Neuronal stem cell (in vitro differentiated cells): ENCODE measurements at regions not wholly inside any gene's neighbourhood (a gene's known extent, or its start where the extent isn't known, plus 50 kb on each side); places are given as distances from the start of the nearest gene placed in this dataset.
A peak's percentile ranks its signal among the peaks of the same experiment; 100 is the strongest.

Experiments used
- DNase-seq: peaks from one replicate; pipeline ENCODE4 v3.0.0-alpha.2; 2013; ENCODE audit warnings: low spot score
- H2AFZ ChIP-seq: one replicate; pipeline ENCODE4 v1.6.1; 2013; ENCODE audit warnings: mild to moderate bottlenecking, low read length, inconsistent platforms
- H2AK5ac ChIP-seq: 2 replicates; pipeline ENCODE4 v1.6.1; 2013; ENCODE audit warnings: low read depth, mild to moderate bottlenecking, inconsistent platforms, low read length, moderate library complexity, mixed read lengths
- H2BK120ac ChIP-seq: 2 replicates; pipeline ENCODE4 v1.6.1; 2013; ENCODE audit warnings: low read depth, mild to moderate bottlenecking, inconsistent platforms, low read length, moderate library complexity, mixed read lengths
- H2BK12ac ChIP-seq: one replicate; pipeline ENCODE4 v1.6.1; 2013; ENCODE audit warnings: low read length, inconsistent platforms
- H2BK15ac ChIP-seq: 2 replicates; pipeline ENCODE4 v1.6.1; 2013; ENCODE audit warnings: mild to moderate bottlenecking, low read length, inconsistent platforms, mixed read lengths
- H2BK5ac ChIP-seq: one replicate; pipeline ENCODE4 v1.6.1; 2013; ENCODE audit warnings: inconsistent platforms, mild to moderate bottlenecking, low read length, moderate library complexity
- H3K14ac ChIP-seq: one replicate; pipeline ENCODE4 v1.6.1; 2013; ENCODE audit warnings: low read length, inconsistent platforms
- H3K18ac ChIP-seq: 2 replicates; pipeline ENCODE4 v1.6.1; 2013; ENCODE audit warnings: low read length, inconsistent platforms
- H3K23ac ChIP-seq: 2 replicates; pipeline ENCODE4 v1.6.1; 2013; ENCODE audit warnings: low read depth, mild to moderate bottlenecking, mixed read lengths, low read length, inconsistent platforms; ENCODE audit not compliant: poor library complexity
- H3K27ac ChIP-seq: replicated peaks from 3 replicates; pipeline ENCODE4 v1.5.1; 2013; ENCODE audit warnings: low read length, inconsistent platforms
- H3K27me3 ChIP-seq, 3 experiments: 2 replicates each; pipeline ENCODE4 v1.6.1; 2013; ENCODE audit warnings: low read length in 3 of 3, mild to moderate bottlenecking in 2 of 3, inconsistent platforms in 1 of 3, low read depth in 1 of 3, mixed read lengths in 1 of 3, moderate library complexity in 1 of 3; ENCODE audit not compliant: control insufficient read depth in 3 of 3, insufficient read depth in 3 of 3
- H3K36me3 ChIP-seq, 2 donors: replicated peaks in 1 of 2; 2 replicates each; pipeline ENCODE4 v1.6.1; 2013; ENCODE audit warnings: low read length in 2 of 2; ENCODE audit not compliant: control insufficient read depth in 2 of 2, insufficient read depth in 2 of 2
- H3K4ac ChIP-seq: 2 replicates; pipeline ENCODE4 v1.6.1; 2013; ENCODE audit warnings: inconsistent platforms, mild to moderate bottlenecking, low read length, moderate library complexity
- H3K4me1 ChIP-seq, 2 donors: 1 replicate in 1 of 2; 2 replicates in 1 of 2; pipeline ENCODE4 v1.6.1; 2013; ENCODE audit warnings: low read length in 2 of 2, low read depth in 1 of 2; ENCODE audit not compliant: control insufficient read depth in 2 of 2, insufficient read depth in 1 of 2
- H3K4me2 ChIP-seq: one replicate; pipeline ENCODE4 v1.6.1; 2013; ENCODE audit warnings: mild to moderate bottlenecking, low read length, inconsistent platforms; ENCODE audit not compliant: insufficient read depth, poor library complexity, severe bottlenecking
- H3K4me3 ChIP-seq, 2 donors: 2 replicates each; pipeline ENCODE4 v1.5.1; 2013; ENCODE audit warnings: low read length in 2 of 2, mild to moderate bottlenecking in 2 of 2, inconsistent platforms in 1 of 2, moderate library complexity in 1 of 2
- H3K79me1 ChIP-seq: one replicate; pipeline ENCODE4 v1.6.1; 2013; ENCODE audit warnings: low read depth, mild to moderate bottlenecking, inconsistent platforms, low read length, moderate library complexity
- H3K9ac ChIP-seq: one replicate; pipeline ENCODE4 v1.6.1; 2013; ENCODE audit warnings: mild to moderate bottlenecking, low read depth, low read length, inconsistent platforms; ENCODE audit not compliant: poor library complexity
- H3K9me3 ChIP-seq, 2 donors: replicated peaks in 1 of 2; 2 replicates each; pipeline versions ENCODE3 to v1.6.1; 2013; ENCODE audit warnings: low read length in 2 of 2, mild to moderate bottlenecking in 2 of 2, inconsistent platforms in 1 of 2, low read depth in 1 of 2, mixed read lengths in 1 of 2, moderate library complexity in 1 of 2; ENCODE audit not compliant: control insufficient read depth in 2 of 2, insufficient read depth in 1 of 2
- H4K8ac ChIP-seq: one replicate; pipeline ENCODE4 v1.6.1; 2013; ENCODE audit warnings: low read depth, mild to moderate bottlenecking, inconsistent platforms, low read length, moderate library complexity
- H4K91ac ChIP-seq: one replicate; pipeline ENCODE4 v1.6.1; 2013; ENCODE audit warnings: low read length, low read depth, mild to moderate bottlenecking, inconsistent platforms; ENCODE audit not compliant: poor library complexity
- WGBS, 2 donors: extraction: QIAGEN DNeasy Blood & Tissue Kit; methylation state at CpG; one replicate each; pipeline ENCODE4 v1.1.7; 2013; ENCODE audit warnings: missing lambda C conversion rate in 2 of 2, mixed read lengths in 1 of 2; ENCODE audit not compliant: insufficient read length in 2 of 2, insufficient replicate concordance in 1 of 2; ENCODE audit errors: extremely low coverage in 2 of 2; 5-methylcytosine and 5-hydroxymethylcytosine counted together

GRCh38 chr9:134536101-134536900, 105.3 kb upstream of the COL5A1 start:
- no peak for DNase-seq
- WGBS, 2 donors = no CpG with 5 or more reads among the region's 22 CpGs
- Histone ChIP-seq H3K4me2 (no peak overlapping the region), H2BK5ac (no peak overlapping the region), H3K9me3 (peaks cover 0 to under 1% of the 10 kb centered on the region in 2 donors), H3K23ac (no peak overlapping the region), H2AK5ac (peak overlapping the region; percentile 66), H3K4me3 (no peak overlapping the region), H2AFZ (no peak overlapping the region), H3K27ac (no peak overlapping the region), H3K9ac (no peak overlapping the region), H3K4ac (no peak overlapping the region), H3K18ac (no peak overlapping the region), H3K79me1 (no peaks in the 10 kb centered on the region), H3K14ac (no peak overlapping the region), H3K4me1 (peaks cover 0 to 5% of the 10 kb centered on the region in 2 donors), H3K36me3 (no peaks in the 10 kb centered on the region), H3K27me3 (no peaks in the 10 kb centered on the region), H4K8ac (no peak overlapping the region), H2BK15ac (no peak overlapping the region), H4K91ac (no peak overlapping the region), H2BK12ac (no peak overlapping the region), H2BK120ac (no peak overlapping the region)

- no peak overlapping the region for H3K27ac ChIP-seq
- peak overlapping the region; percentile 62 for H2BK5ac ChIP-seq
- no peak overlapping the region for H4K8ac ChIP-seq
- peak overlapping the region; percentile 87 for H3K14ac ChIP-seq
- H3K23ac ChIP-seq = no peak overlapping the region
- no peak overlapping the region for H3K4ac ChIP-seq
- H3K9ac ChIP-seq = peak overlapping the region; percentile 31
- H3K4me2 ChIP-seq = no peak overlapping the region
- peak overlapping the region; percentile 65 for H3K18ac ChIP-seq
- H2AFZ ChIP-seq = no peak overlapping the region
- no peak overlapping the region for H2BK12ac ChIP-seq
- H3K36me3 ChIP-seq = no peaks in the 10 kb centered on the region
- H2BK15ac ChIP-seq = peak overlapping the region; percentile 54
- WGBS, 2 donors = no CpG with 5 or more reads among the region's 14 CpGs
- H3K27me3 ChIP-seq = no peaks in the 10 kb centered on the region
- no peaks in the 10 kb centered on the region for H3K79me1 ChIP-seq
- no peak overlapping the region for H4K91ac ChIP-seq
- no peak overlapping the region for H3K4me3 ChIP-seq
- H3K4me1 ChIP-seq = peaks cover 0 to 5% of the 10 kb centered on the region in 2 donors
- peak overlapping the region; percentile 66 for H2AK5ac ChIP-seq
- no peak for DNase-seq
- no peak overlapping the region for H2BK120ac ChIP-seq
- H3K9me3 ChIP-seq = peaks cover 0 to 3% of the 10 kb centered on the region in 2 donors
Measured at GRCh38 chr9:134536931-134537330, 104.7 kb upstream of the COL5A1 start.

- Histone ChIP-seq H2BK15ac (no peak overlapping the region), H3K27ac (no peak overlapping the region), H2BK120ac (no peak overlapping the region), H3K4ac (no peak overlapping the region), H2BK12ac (peak overlapping the region; percentile 59), H4K91ac (no peak overlapping the region), H2AK5ac (peak overlapping the region; percentile 66), H3K4me3 (no peak overlapping the region), H3K9me3 (peaks cover 0 to 3% of the 10 kb centered on the region in 2 donors), H3K4me2 (no peak overlapping the region), H3K36me3 (no peaks in the 10 kb centered on the region), H2AFZ (peak overlapping the region; percentile 40), H3K18ac (peak overlapping the region; percentile 89), H3K14ac (no peak overlapping the region), H4K8ac (no peak overlapping the region), H3K79me1 (no peaks in the 10 kb centered on the region), H3K23ac (no peak overlapping the region), H2BK5ac (no peak overlapping the region), H3K27me3 (no peaks in the 10 kb centered on the region), H3K4me1 (peaks cover 0 to 5% of the 10 kb centered on the region in 2 donors), H3K9ac (no peak overlapping the region)
- no CpG with 5 or more reads among the region's 21 CpGs for WGBS, 2 donors
- no peak for DNase-seq
Measured at GRCh38 chr9:134537951-134538641, 103.5 kb upstream of the COL5A1 start.

- Histone ChIP-seq H3K27ac (no peak overlapping the region), H3K4me3 (no peak overlapping the region), H3K14ac (no peak overlapping the region), H3K27me3 (no peaks in the 10 kb centered on the region), H2AK5ac (no peak overlapping the region), H2BK5ac (no peak overlapping the region), H3K36me3 (no peaks in the 10 kb centered on the region), H4K8ac (no peak overlapping the region), H3K79me1 (no peaks in the 10 kb centered on the region), H4K91ac (no peak overlapping the region), H3K9me3 (peaks cover 0 to 3% of the 10 kb centered on the region in 2 donors), H3K4me2 (no peak overlapping the region), H2BK15ac (no peak overlapping the region), H3K23ac (no peak overlapping the region), H3K18ac (peak overlapping the region; percentile 9), H2BK12ac (no peak overlapping the region), H3K4ac (no peak overlapping the region), H3K4me1 (peaks cover 1 to 9% of the 10 kb centered on the region in 2 donors), H2BK120ac (no peak overlapping the region), H3K9ac (no peak overlapping the region), H2AFZ (no peak overlapping the region)
- DNase-seq = no peak
- no CpG with 5 or more reads among the region's 21 CpGs for WGBS, 2 donors
Measured at GRCh38 chr9:134538856-134539566, 102.6 kb upstream of the COL5A1 start.
